SK-N-SH (cell line): ENCODE measurements at regions not wholly inside any gene's neighbourhood (a gene's known extent, or its start where the extent isn't known, plus 50 kb on each side); places are given as distances from the start of the nearest gene placed in this dataset.

ENCODE experiments used
- RAD21 ChIP-seq: IDR thresholded peaks from 2 replicates; pipeline ENCODE4 v1.6.1; 2012; ENCODE audit warnings: mild to moderate bottlenecking, low read length
- REST ChIP-seq: IDR thresholded peaks from 2 replicates; pipeline ENCODE4 v1.6.1; 2012; ENCODE audit warnings: mild to moderate bottlenecking, low read depth, low read length, moderate library complexity

GRCh38 chr9:134259708-134260107 is 66.5 kb upstream of the RXRA start:
- TF ChIP-seq REST (no peak), RAD21 (no peak)
